Keratinocyte (primary cell): ENCODE measurements at regions not wholly inside any gene's neighbourhood (a gene's known extent, or its start where the extent isn't known, plus 50 kb on each side); places are given as distances from the start of the nearest gene placed in this dataset.

Source experiments
- DNase-seq: peaks from one replicate; pipeline ENCODE4 v3.0.0-alpha.2; 2011; ENCODE audit warnings: low read depth, missing footprints, low spot score
- FAIRE-seq: peaks from 2 replicates; lab custom pipeline; 2011; peaks lifted over from hg19 to GRCh38; lab: Jason Lieb, UNC
- H2AFZ ChIP-seq: 2 replicates; pipeline ENCODE4 v1.6.0; 2012; ENCODE audit warnings: low read length, control low read depth, inconsistent platforms; ENCODE audit not compliant: control insufficient read depth
- H3K27ac ChIP-seq: 2 replicates; pipeline ENCODE4 v1.5.1; 2011; ENCODE audit warnings: low read length; ENCODE audit not compliant: control insufficient read depth, insufficient read depth
- H3K27me3 ChIP-seq: 3 replicates; pipeline ENCODE4 v1.6.0; 2011; ENCODE audit warnings: low read length; ENCODE audit not compliant: control insufficient read depth, insufficient read depth; ENCODE audit errors: extremely low read depth
- H3K36me3 ChIP-seq, 2 experiments: 2 replicates in 1 of 2; 3 replicates in 1 of 2; pipeline ENCODE4 v1.5.1; 2011; ENCODE audit warnings: low read length in 2 of 2, mild to moderate bottlenecking in 1 of 2; ENCODE audit not compliant: control insufficient read depth in 2 of 2, insufficient read depth in 2 of 2; ENCODE audit errors: extremely low read depth in 1 of 2
- H3K4me1 ChIP-seq: 3 replicates; pipeline ENCODE4 v1.5.1; 2011; ENCODE audit warnings: low read length; ENCODE audit not compliant: control insufficient read depth, insufficient read depth; ENCODE audit errors: extremely low read depth
- H3K4me2 ChIP-seq: 3 replicates; pipeline ENCODE4 v1.6.0; 2011; ENCODE audit warnings: low read depth, low read length; ENCODE audit not compliant: control insufficient read depth, insufficient read depth; ENCODE audit errors: extremely low read depth
- H3K4me3 ChIP-seq, 3 experiments: fragments of 200-600 bp in 1 of 3; sonication (generic) in 1 of 3; 2 replicates in 2 of 3; 3 replicates in 1 of 3; pipeline ENCODE4 v1.5.1; 2011 to 2016; ENCODE audit warnings: low read length in 3 of 3, mild to moderate bottlenecking in 3 of 3, control low read depth in 2 of 3, inconsistent platforms in 1 of 3, low read depth in 1 of 3, mixed read lengths in 1 of 3, mixed run types in 1 of 3, moderate library complexity in 1 of 3; ENCODE audit not compliant: control insufficient read depth in 2 of 3, insufficient read depth in 2 of 3; ENCODE audit errors: extremely low read depth in 1 of 3
- H3K79me2 ChIP-seq: 2 replicates; pipeline ENCODE4 v1.6.0; 2012; ENCODE audit warnings: low read length; ENCODE audit not compliant: control insufficient read depth, insufficient read depth
- H3K9ac ChIP-seq: 3 replicates; pipeline ENCODE4 v1.6.0; 2011; ENCODE audit warnings: low read length; ENCODE audit not compliant: control insufficient read depth, insufficient read depth; ENCODE audit errors: extremely low read depth
- H3K9me1 ChIP-seq: 3 replicates; pipeline ENCODE4 v1.6.0; 2011; ENCODE audit warnings: low read length; ENCODE audit not compliant: control insufficient read depth, insufficient read depth; ENCODE audit errors: extremely low read depth
- H3K9me3 ChIP-seq: 2 replicates; pipeline ENCODE4 v1.5.1; 2012; ENCODE audit warnings: low read depth, low read length; ENCODE audit not compliant: control insufficient read depth
- H4K20me1 ChIP-seq: 3 replicates; pipeline ENCODE4 v1.6.0; 2011; ENCODE audit warnings: low read length; ENCODE audit not compliant: control insufficient read depth, insufficient read depth; ENCODE audit errors: extremely low read depth
- CTCF ChIP-seq, 3 experiments: IDR thresholded peaks in 1 of 3; conservative IDR thresholded peaks in 1 of 3; optimal IDR thresholded peaks in 1 of 3; 2 replicates in 2 of 3; 3 replicates in 1 of 3; pipeline versions ENCODE3 to v1.5.1; 2011; ENCODE audit warnings: low read length in 3 of 3, mild to moderate bottlenecking in 3 of 3, moderate library complexity in 2 of 3, control low read depth in 1 of 3, inconsistent platforms in 1 of 3; ENCODE audit not compliant: insufficient read depth in 2 of 3; ENCODE audit errors: extremely low read depth in 1 of 3
- EZH2 ChIP-seq: IDR thresholded peaks from one replicate; pipeline ENCODE4 v1.6.1; 2012; ENCODE audit warnings: inconsistent platforms, mild to moderate bottlenecking, low read length, moderate library complexity
- dilution Hi-C: fragments of 300-500 bp; cut with MboI; formaldehyde crosslinking; loops from one replicate; pipeline ENCODE4 v1.7.0; 2020; ENCODE audit warnings: low sequenced_read_pairs; ENCODE audit not compliant: extremely low pct_ligation_motif_present

- H3K36me3 ChIP-seq: no peaks in the 10 kb centered on the region
- no peaks in the 10 kb centered on the region for H4K20me1 ChIP-seq
- H3K4me1 ChIP-seq: no peaks in the 10 kb centered on the region
- no peaks in the 10 kb centered on the region for H3K9me1 ChIP-seq
- FAIRE-seq (no peak), DNase-seq (no peak)
- H3K27ac ChIP-seq: no peak overlapping the region
- no peak for TF ChIP-seq EZH2
- no peak for TF ChIP-seq CTCF (optimal IDR thresholded peaks at IDR 0.05 in 1 of 3, IDR thresholded peaks at IDR 0.05 in 1 of 3, conservative IDR thresholded peaks at IDR 0.05 in 1 of 3; ENCODE audit: extremely low read depth in 1 of 3, insufficient read depth in 2 of 3, low read length in 3 of 3)
- no peak overlapping the region for H2AFZ ChIP-seq
- dilution Hi-C loops: no loop called here
- no peaks in the 10 kb centered on the region for H3K9me3 ChIP-seq
- no peak overlapping the region for H3K4me2 ChIP-seq
- no peak overlapping the region for H3K4me3 ChIP-seq
- no peak overlapping the region for H3K9ac ChIP-seq
- no peaks in the 10 kb centered on the region for H3K27me3 ChIP-seq
- H3K79me2 ChIP-seq: no peaks in the 10 kb centered on the region
Measured at GRCh38 chr4:35217331-35217730, 1027.0 kb downstream of the ARAP2 start.

DNA sequence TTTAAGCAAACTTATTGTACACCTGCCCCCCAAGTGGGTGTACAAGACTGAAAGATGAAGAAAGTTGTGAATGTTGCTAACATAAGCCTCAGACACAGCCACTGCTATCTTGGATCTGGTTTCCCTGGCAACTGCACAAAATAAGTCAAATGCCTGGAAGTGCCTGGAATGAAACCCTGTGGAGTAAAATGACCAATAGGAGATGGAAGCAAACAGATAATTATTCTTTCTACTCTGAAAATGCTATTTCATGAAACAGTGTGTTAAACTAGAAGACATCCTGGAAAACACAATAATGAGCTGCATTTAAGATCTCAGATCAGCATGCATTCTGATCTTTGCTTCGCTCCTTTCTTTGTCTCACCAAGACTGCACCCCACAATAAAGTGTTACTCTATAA is 1016.0 kb downstream of the ARAP2 start:
- no peak for FAIRE-seq

More for the DNA sequence above, 1016.0 kb downstream of the ARAP2 start:
- Histone ChIP-seq H3K4me1 (no peaks in the 10 kb centered on the region), H2AFZ (no peak overlapping the region), H3K9me1 (no peaks in the 10 kb centered on the region), H3K9me3 (no peaks in the 10 kb centered on the region), H3K9ac (no peak overlapping the region), H3K27ac (no peak overlapping the region), H3K36me3 (no peaks in the 10 kb centered on the region), H3K27me3 (no peaks in the 10 kb centered on the region), H3K79me2 (no peaks in the 10 kb centered on the region), H4K20me1 (no peaks in the 10 kb centered on the region), H3K4me2 (no peak overlapping the region), H3K4me3 (no peak overlapping the region)
- dilution Hi-C loops: no loop called here
- no peak for DNase-seq
- no peak for TF ChIP-seq CTCF (optimal IDR thresholded peaks at IDR 0.05 in 1 of 3, IDR thresholded peaks at IDR 0.05 in 1 of 3, conservative IDR thresholded peaks at IDR 0.05 in 1 of 3; ENCODE audit: extremely low read depth in 1 of 3, insufficient read depth in 2 of 3, low read length in 3 of 3)
- TF ChIP-seq EZH2: no peak
